Peyer's patch (tissue), 4 donors: ENCODE measurements at regions not wholly inside any gene's neighbourhood (a gene's known extent, or its start where the extent isn't known, plus 50 kb on each side); places are given as distances from the start of the nearest gene placed in this dataset.

Experiments
- CTCF ChIP-seq, 6 experiments: fragments of 450-650 bp in 4 of 6; fragments of 200-600 bp in 2 of 6; sonication (generic) in 1 of 6; IDR thresholded peaks; one replicate each; pipeline ENCODE4 v1.5.1; 2017 to 2019; ENCODE audit warnings: antibody characterized with exemption in 6 of 6, mild to moderate bottlenecking in 3 of 6, moderate library complexity in 1 of 6
- POLR2A ChIP-seq, 2 donors: fragments of 450-650 bp; IDR thresholded peaks; one replicate each; pipeline ENCODE4 v1.5.1; 2017; ENCODE audit warnings: antibody characterized with exemption in 2 of 2, mild to moderate bottlenecking in 2 of 2, moderate library complexity in 2 of 2

DNA sequence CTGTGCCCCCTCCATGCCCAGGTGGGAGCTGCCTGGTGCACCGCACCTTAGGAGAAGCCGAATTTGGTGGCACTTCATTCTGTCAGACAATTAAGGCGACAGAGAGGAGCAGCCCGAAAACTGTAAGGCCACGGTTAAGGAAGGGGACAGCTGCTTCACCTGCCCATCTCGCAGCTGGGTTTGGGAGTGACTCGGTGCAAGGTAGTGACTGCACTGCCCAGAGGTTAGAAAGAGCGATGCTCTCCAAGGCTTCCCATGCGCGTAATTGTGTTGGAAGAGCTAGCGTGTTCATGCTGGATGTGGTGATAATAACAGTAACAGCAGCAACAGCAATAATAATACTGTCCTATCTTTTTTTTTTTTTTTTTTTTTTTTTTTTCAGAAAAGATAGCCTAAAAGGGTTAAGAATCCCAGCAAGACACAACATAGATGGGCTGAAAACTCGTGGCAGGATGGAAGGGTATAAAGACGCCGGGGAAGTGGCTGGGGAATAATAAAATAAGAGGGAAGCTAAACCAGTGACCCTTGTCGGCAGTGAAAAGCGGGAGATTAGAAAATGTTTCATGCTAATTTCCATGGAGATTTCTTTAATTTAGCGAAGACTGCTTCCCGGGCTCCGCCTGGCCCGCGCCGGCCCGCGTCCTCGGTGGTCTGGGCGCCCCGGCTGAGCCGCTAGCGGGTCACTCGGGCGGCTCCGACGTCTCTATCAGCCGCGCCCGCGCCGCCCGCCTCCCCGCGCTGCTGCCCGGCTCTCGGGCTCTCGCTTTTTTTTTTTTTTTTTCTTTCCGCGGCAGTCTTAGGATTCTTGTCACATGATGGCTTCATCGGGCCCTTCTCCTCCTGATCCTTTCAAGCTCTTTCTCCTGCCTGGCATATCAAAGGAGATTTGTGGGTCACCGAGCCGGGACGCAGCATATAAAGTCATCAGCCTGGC, 617.1 kb downstream of the NR2F2 start:
- TF ChIP-seq CTCF (IDR thresholded peaks at IDR 0.05) (no peak), POLR2A (IDR thresholded peaks at IDR 0.05) (no peak)
